ENCODE measurements at regions not wholly inside any gene's neighbourhood (a gene's known extent, or its start where the extent isn't known, plus 50 kb on each side); places are given as distances from the start of the nearest gene placed in this dataset.

DNA sequence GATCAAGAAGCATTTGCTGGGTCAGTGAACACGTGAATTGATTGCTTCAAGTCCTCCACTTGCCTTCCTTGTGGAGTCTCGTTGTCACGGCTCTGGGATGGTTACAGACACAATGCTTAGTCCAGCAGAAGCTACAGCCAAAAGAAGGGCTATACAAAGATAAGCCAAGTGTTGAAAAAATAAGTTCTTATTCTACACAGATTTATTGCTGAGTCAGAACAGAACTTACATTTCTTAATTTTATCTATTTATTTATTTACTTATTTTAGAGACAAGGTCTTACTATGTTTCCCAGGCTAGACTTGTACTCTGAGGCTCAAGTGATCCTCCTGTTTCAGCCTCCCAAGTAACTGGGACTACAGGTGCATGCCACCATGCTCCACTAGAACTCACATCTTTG lies 199.0 kb downstream of the MYLK4 start:
- TF ChIP-seq POLR2AphosphoS5 (IDR thresholded peaks at IDR 0.05; ENCODE audit: borderline replicate concordance, low read depth, low read length) (no peak), EZH2 (IDR thresholded peaks at IDR 0.05) (no peak), FOXP2 (optimal IDR thresholded peaks at IDR 0.05; ENCODE audit: control extremely low read depth, extremely low read length, insufficient read depth) (no peak)
- Histone ChIP-seq H3K9ac (ENCODE audit: insufficient read length) (no peak overlapping the region), H3K4me3 (no peak overlapping the region), H3K27ac (no peak overlapping the region), H3K36me3 (ENCODE audit: insufficient read depth, low read length) (no peaks in the 10 kb centered on the region), H3K9me3 (ENCODE audit: low read depth, low read length) (no peaks in the 10 kb centered on the region)
- DNase-seq (ENCODE audit: low read depth, low spot score) = no peak

DNA sequence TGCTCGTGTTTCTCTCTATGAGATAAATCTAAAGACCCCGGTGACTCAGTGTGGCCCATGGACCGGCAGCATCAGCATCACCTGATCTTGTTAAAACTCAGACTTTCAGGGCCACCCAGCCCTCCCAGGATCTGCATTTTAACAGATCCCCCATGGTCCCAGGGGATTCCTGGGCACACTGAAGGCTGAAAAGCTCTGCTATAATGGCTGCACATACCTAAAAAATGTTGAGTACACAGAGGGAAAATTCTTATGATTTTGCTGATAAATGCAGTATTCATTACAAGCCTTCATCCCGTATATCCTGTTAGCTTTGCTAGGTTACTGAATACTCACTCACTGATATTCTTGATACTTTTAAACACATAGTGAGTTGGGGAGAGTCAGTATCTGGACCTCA lies 200.5 kb downstream of the MYLK4 start:
- H3K27ac ChIP-seq = no peak overlapping the region
- no peak overlapping the region for H3K9ac ChIP-seq (ENCODE audit: insufficient read length)
- TF ChIP-seq FOXP2 (optimal IDR thresholded peaks at IDR 0.05; ENCODE audit: control extremely low read depth, extremely low read length, insufficient read depth) = no peak
- TF ChIP-seq POLR2AphosphoS5 (IDR thresholded peaks at IDR 0.05; ENCODE audit: borderline replicate concordance, low read depth, low read length) = no peak
- no peak for TF ChIP-seq EZH2 (IDR thresholded peaks at IDR 0.05)

DNA sequence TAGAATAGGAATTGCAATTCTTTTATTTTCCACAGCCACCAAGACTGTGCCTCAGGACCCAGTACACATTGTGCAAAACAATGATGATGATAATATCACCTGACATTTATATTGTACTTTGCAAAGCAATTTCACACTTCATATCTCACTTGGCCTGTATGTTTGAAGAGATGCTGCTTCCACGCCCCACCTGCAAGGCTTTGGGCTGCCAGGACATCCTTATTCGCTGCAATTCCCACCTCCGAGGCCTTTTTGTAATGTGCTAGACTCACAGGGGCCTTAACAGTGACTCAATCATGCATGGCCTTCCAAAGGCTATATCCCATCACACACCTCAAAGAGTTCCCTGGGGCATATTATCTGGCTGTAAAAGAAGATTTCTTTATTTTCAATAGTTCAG lies 200.9 kb downstream of the MYLK4 start:
- Histone ChIP-seq H3K27ac (no peak overlapping the region), H3K9me3 (ENCODE audit: low read depth, low read length) (no peaks in the 10 kb centered on the region), H3K9ac (ENCODE audit: insufficient read length) (no peak overlapping the region), H3K4me3 (no peak overlapping the region), H3K36me3 (ENCODE audit: insufficient read depth, low read length) (no peaks in the 10 kb centered on the region)
- no peak for DNase-seq (ENCODE audit: low read depth, low spot score)
- TF ChIP-seq EZH2 (IDR thresholded peaks at IDR 0.05) (no peak), POLR2AphosphoS5 (IDR thresholded peaks at IDR 0.05; ENCODE audit: borderline replicate concordance, low read depth, low read length) (no peak), FOXP2 (optimal IDR thresholded peaks at IDR 0.05; ENCODE audit: control extremely low read depth, extremely low read length, insufficient read depth) (no peak)

More for the DNA sequence above, 200.5 kb downstream of the MYLK4 start:
- no peak overlapping the region for H3K4me3 ChIP-seq
- no peaks in the 10 kb centered on the region for H3K9me3 ChIP-seq (ENCODE audit: low read depth, low read length)
- H3K36me3 ChIP-seq (ENCODE audit: insufficient read depth, low read length) = no peaks in the 10 kb centered on the region
- DNase-seq (ENCODE audit: low read depth, low spot score) = no peak

DNA sequence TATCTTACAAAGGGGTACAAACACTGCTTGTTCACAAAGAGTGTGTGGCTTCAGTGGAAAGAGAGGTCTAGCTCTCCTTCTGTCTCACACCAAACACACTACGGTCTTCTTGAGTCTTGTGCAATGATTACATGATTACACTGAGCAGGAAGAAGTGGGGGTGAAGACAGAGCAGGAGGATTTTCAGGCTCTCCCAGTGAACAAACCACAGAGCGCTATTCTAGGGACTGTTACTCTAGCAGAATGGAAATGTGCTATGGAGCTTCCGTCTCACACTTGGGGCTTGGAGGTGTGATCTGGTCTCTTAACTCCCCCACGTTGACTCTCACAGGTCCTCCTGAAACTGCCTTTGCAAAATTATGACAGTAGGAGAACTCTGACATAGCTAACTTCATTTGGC lies 203.4 kb downstream of the MYLK4 start:
- no peaks in the 10 kb centered on the region for H3K36me3 ChIP-seq (ENCODE audit: insufficient read depth, low read length)
- TF ChIP-seq EZH2 (IDR thresholded peaks at IDR 0.05) (no peak), FOXP2 (optimal IDR thresholded peaks at IDR 0.05; ENCODE audit: control extremely low read depth, extremely low read length, insufficient read depth) (no peak), POLR2AphosphoS5 (IDR thresholded peaks at IDR 0.05; ENCODE audit: borderline replicate concordance, low read depth, low read length) (no peak)
- H3K9ac ChIP-seq (ENCODE audit: insufficient read length) = no peak overlapping the region
- no peaks in the 10 kb centered on the region for H3K9me3 ChIP-seq (ENCODE audit: low read depth, low read length)
- H3K27ac ChIP-seq = no peak overlapping the region
- no peak overlapping the region for H3K4me3 ChIP-seq
- DNase-seq (ENCODE audit: low read depth, low spot score) = no peak

DNA sequence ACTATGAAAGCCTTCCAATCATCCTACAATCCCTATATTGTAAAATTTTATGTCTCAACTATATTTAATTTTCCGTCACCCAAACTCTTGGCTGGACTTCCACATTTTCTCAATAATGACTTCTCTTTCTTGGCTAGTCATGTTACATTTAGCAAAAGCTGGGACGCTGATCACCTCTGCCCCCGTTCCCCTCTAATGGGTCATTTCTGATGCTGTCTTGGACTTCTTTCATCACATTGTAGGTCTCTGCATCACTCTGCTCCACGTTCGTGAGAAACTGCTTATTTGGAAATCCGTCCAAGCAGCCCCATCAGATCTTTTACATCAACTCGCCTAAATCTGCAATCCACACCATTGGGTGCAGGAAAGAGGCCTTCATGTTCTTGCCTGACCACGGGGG lies 203.8 kb downstream of the MYLK4 start:
- Histone ChIP-seq H3K27ac (no peak overlapping the region), H3K36me3 (ENCODE audit: insufficient read depth, low read length) (no peaks in the 10 kb centered on the region), H3K9me3 (ENCODE audit: low read depth, low read length) (no peaks in the 10 kb centered on the region), H3K4me3 (no peak overlapping the region), H3K9ac (ENCODE audit: insufficient read length) (no peak overlapping the region)
- TF ChIP-seq EZH2 (IDR thresholded peaks at IDR 0.05) = no peak
- TF ChIP-seq POLR2AphosphoS5 (IDR thresholded peaks at IDR 0.05; ENCODE audit: borderline replicate concordance, low read depth, low read length) = no peak
- no peak for TF ChIP-seq FOXP2 (optimal IDR thresholded peaks at IDR 0.05; ENCODE audit: control extremely low read depth, extremely low read length, insufficient read depth)
- no peak for DNase-seq (ENCODE audit: low read depth, low spot score)

DNA sequence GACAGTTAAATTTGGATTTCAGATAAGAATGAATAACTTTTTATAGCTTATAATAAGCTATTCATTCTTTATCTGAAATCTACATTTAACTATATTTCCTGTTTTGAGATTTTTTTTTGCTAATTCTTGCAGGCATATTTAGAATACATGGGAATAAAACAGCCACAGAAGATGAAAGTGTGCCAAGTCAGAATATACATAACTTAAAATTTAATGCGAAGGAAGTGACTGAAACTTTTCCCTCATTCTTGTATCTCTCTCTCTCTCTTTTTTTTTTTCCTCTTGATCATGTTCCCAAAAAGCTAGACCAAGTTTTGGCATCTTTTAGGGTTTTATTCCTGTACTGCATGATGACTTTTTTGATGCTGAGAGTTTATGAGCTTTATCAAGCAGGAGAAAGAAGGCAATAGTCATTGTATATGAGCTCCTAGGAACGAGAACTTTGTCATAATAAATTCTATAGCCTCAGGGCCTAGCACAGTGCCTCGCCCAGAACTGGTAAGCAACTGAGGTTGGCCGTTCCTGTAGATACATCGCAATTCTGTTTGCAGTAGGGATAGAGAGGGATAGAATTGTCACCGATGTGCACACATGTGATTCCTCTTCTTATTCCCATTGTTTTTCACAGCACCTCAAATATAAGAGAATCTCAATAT lies 205.2 kb downstream of the MYLK4 start:
- H3K36me3 ChIP-seq (ENCODE audit: insufficient read depth, low read length) = no peaks in the 10 kb centered on the region
- peak; percentile 92 for DNase-seq (ENCODE audit: low read depth, low spot score)
- no peak; the same call in 1 of the 2 replicates for TF ChIP-seq POLR2AphosphoS5 (IDR thresholded peaks at IDR 0.05; ENCODE audit: borderline replicate concordance, low read depth, low read length)
- TF ChIP-seq EZH2 (IDR thresholded peaks at IDR 0.05) = no peak
- TF ChIP-seq FOXP2 (optimal IDR thresholded peaks at IDR 0.05; ENCODE audit: control extremely low read depth, extremely low read length, insufficient read depth) = no peak
- peak overlapping the region; percentile 77 for H3K27ac ChIP-seq
- H3K4me3 ChIP-seq = peak overlapping the region; percentile 44
- no peak overlapping the region for H3K9ac ChIP-seq (ENCODE audit: insufficient read length)
- no peaks in the 10 kb centered on the region for H3K9me3 ChIP-seq (ENCODE audit: low read depth, low read length)

DNA sequence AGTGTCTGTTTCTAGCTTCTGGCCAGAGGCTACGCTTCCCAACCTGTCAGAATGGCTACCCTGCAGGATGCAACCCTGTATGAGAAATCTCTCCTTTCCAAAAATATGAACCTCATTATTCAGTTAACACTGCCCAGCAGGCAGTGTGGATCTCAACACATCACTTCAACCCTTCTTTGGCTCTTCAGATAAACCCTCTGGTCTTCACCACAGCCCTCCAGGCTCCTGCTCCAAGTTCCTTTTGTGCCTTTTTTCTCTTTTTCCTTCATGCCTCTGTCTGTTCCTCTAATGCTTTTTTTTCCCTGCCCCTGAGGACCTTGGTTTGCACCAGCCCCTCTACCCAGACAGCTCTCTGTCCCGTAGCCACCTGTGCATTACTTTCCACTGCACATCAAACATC lies 207.4 kb downstream of the MYLK4 start:
- no peaks in the 10 kb centered on the region for H3K36me3 ChIP-seq (ENCODE audit: insufficient read depth, low read length)
- no peak overlapping the region for H3K27ac ChIP-seq
- peak overlapping the region; percentile 57 for H3K4me3 ChIP-seq
- TF ChIP-seq EZH2 (IDR thresholded peaks at IDR 0.05) (no peak), POLR2AphosphoS5 (IDR thresholded peaks at IDR 0.05; ENCODE audit: borderline replicate concordance, low read depth, low read length) (no peak), FOXP2 (optimal IDR thresholded peaks at IDR 0.05; ENCODE audit: control extremely low read depth, extremely low read length, insufficient read depth) (no peak)
- DNase-seq (ENCODE audit: low read depth, low spot score) = no peak
- H3K9ac ChIP-seq (ENCODE audit: insufficient read length) = no peak overlapping the region
- no peaks in the 10 kb centered on the region for H3K9me3 ChIP-seq (ENCODE audit: low read depth, low read length)

DNA sequence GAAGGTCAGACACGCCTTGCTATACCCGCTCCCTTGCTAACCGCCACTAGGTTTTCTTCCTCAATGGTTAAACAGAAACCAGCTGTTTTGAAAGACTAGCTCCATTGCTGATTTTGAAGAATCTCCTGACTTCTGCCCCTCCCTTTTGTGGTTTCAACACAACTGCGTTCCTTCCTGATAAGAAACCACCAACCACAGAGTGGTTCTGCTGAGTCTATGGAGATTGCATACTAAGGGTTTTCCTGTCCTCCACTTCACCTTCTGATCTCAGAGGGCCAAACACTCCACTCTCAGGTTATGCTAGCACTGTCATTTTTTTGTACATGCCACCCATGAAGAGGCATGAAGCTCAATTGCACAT lies 207.9 kb downstream of the MYLK4 start:
- H3K27ac ChIP-seq = no peak overlapping the region
- H3K9ac ChIP-seq (ENCODE audit: insufficient read length) = no peak overlapping the region
- H3K4me3 ChIP-seq = peak overlapping the region; percentile 57
- TF ChIP-seq EZH2 (IDR thresholded peaks at IDR 0.05) = no peak
- peak; percentile 74 for TF ChIP-seq POLR2AphosphoS5 (IDR thresholded peaks at IDR 0.05; ENCODE audit: borderline replicate concordance, low read depth, low read length)
- TF ChIP-seq FOXP2 (optimal IDR thresholded peaks at IDR 0.05; ENCODE audit: control extremely low read depth, extremely low read length, insufficient read depth) = peak; percentile 41
- no peaks in the 10 kb centered on the region for H3K9me3 ChIP-seq (ENCODE audit: low read depth, low read length)
- no peaks in the 10 kb centered on the region for H3K36me3 ChIP-seq (ENCODE audit: insufficient read depth, low read length)
- peak; percentile 89 for DNase-seq (ENCODE audit: low read depth, low spot score)
